Testis (tissue), 2 donors: ENCODE measurements at regions not wholly inside any gene's neighbourhood (a gene's known extent, or its start where the extent isn't known, plus 50 kb on each side); places are given as distances from the start of the nearest gene placed in this dataset.

Source experiments
- DNase-seq: peaks from one replicate; pipeline ENCODE4 v3.0.0-alpha.2; 2019
- H3K27ac ChIP-seq, 2 donors: fragments of 200-600 bp; sonication (generic); one replicate each; pipeline ENCODE4 v1.5.1; 2019
- H3K27me3 ChIP-seq: fragments of 200-600 bp; sonication (generic); one replicate; pipeline ENCODE4 v1.5.1; 2019
- H3K36me3 ChIP-seq: fragments of 200-600 bp; sonication (generic); one replicate; pipeline ENCODE4 v1.5.1; 2017; ENCODE audit warnings: low read depth; ENCODE audit errors: missing control alignments
- H3K4me1 ChIP-seq: fragments of 200-600 bp; sonication (generic); one replicate; pipeline ENCODE4 v1.5.1; 2019
- H3K4me3 ChIP-seq, 2 donors: fragments of 200-600 bp; sonication (generic); one replicate each; pipeline ENCODE4 v1.5.1; 2017 to 2019
- H3K9me3 ChIP-seq: fragments of 200-600 bp; sonication (generic); one replicate; pipeline ENCODE4 v1.5.1; 2017
- POLR2A ChIP-seq: fragments of 450-650 bp; IDR thresholded peaks from one replicate; pipeline ENCODE4 v1.6.1; 2017; ENCODE audit warnings: antibody characterized with exemption, mild to moderate bottlenecking, moderate library complexity
- WGBS, 2 donors: methylation state at CpG; one replicate each; pipeline ENCODE4 v1.1.5; 2018; 5-methylcytosine and 5-hydroxymethylcytosine counted together
- intact Hi-C: fragments of 100-400 bp; cut with DNase I; formaldehyde crosslinking; loops from one replicate; pipeline ENCODE4 v1.15.1; 2023; ENCODE audit warnings: low total_unique reads
- TF ChIP-seq, protein P1 (sequence below), 3 experiments: fragments of 450-650 bp in 2 of 3; fragments of 200-600 bp in 1 of 3; sonication (generic) in 1 of 3; IDR thresholded peaks; one replicate each; pipeline ENCODE4 v1.5.1; 2016 to 2019; ENCODE audit warnings: antibody characterized with exemption in 3 of 3, mild to moderate bottlenecking in 2 of 3, moderate library complexity in 1 of 3

DNA sequence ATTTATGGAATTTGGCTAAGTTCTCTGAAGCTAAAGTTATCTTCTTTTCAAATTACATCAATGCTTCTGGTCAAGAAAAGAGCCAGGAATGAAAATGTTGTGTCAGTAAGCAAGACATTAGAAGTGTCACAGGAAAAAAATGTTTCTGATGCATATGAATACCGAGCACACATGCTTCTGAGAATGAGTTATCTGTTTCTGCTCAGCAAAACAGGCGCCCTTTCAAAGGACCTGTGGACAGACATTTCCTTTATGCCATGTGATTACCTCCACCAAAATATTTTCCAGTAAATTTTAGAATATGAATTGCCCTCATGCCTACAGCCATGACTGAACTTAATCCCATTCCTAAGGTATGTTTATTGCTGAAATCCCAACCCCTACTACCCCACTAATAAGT, 55.4 kb upstream of the RNF180 start:
- TF ChIP-seq, protein P1, sequence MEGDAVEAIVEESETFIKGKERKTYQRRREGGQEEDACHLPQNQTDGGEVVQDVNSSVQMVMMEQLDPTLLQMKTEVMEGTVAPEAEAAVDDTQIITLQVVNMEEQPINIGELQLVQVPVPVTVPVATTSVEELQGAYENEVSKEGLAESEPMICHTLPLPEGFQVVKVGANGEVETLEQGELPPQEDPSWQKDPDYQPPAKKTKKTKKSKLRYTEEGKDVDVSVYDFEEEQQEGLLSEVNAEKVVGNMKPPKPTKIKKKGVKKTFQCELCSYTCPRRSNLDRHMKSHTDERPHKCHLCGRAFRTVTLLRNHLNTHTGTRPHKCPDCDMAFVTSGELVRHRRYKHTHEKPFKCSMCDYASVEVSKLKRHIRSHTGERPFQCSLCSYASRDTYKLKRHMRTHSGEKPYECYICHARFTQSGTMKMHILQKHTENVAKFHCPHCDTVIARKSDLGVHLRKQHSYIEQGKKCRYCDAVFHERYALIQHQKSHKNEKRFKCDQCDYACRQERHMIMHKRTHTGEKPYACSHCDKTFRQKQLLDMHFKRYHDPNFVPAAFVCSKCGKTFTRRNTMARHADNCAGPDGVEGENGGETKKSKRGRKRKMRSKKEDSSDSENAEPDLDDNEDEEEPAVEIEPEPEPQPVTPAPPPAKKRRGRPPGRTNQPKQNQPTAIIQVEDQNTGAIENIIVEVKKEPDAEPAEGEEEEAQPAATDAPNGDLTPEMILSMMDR (IDR thresholded peaks at IDR 0.05), result no peak
- no peak for TF ChIP-seq POLR2A
- no peak for DNase-seq
- Histone ChIP-seq H3K27ac (no peak overlapping the region), H3K27me3 (no peaks in the 10 kb centered on the region), H3K4me3 (no peak overlapping the region), H3K36me3 (no peaks in the 10 kb centered on the region), H3K4me1 (no peaks in the 10 kb centered on the region), H3K9me3 (no peaks in the 10 kb centered on the region)
- 68 to 83% methylated on average over 2 of the region's 2 CpGs for WGBS, 2 donors
- intact Hi-C loops, result no loop called here

DNA sequence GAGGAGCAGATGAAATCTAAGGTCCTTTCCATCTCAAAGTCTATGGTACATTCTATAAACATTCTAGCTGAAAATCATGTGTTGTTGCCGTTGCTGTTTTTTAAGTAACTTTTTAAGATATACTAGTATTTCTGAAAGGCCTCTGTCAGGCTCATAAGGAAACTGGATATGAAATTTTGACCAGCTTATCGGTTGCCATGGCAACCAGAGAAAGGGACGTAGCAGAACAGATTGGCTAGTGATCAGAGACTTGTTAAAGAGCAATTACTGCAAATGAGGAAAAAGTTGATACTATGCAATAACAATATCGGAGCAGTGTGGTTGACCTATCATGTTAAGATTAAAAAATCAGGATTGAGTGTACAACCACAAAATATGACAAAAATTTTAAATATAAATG, 57.0 kb upstream of the RNF180 start:
- H3K27ac ChIP-seq, result no peak overlapping the region
- H3K36me3 ChIP-seq, result no peaks in the 10 kb centered on the region
- H3K4me1 ChIP-seq, result no peaks in the 10 kb centered on the region
- H3K4me3 ChIP-seq, result no peak overlapping the region
- TF ChIP-seq, protein P1 (IDR thresholded peaks at IDR 0.05), result no peak
- TF ChIP-seq POLR2A, result no peak
- H3K27me3 ChIP-seq, result no peaks in the 10 kb centered on the region
- intact Hi-C loops, result no loop called here
- WGBS, 2 donors, result 70 to 73% methylated on average over 4 of the region's 4 CpGs
- H3K9me3 ChIP-seq, result no peaks in the 10 kb centered on the region
- DNase-seq, result no peak

DNA sequence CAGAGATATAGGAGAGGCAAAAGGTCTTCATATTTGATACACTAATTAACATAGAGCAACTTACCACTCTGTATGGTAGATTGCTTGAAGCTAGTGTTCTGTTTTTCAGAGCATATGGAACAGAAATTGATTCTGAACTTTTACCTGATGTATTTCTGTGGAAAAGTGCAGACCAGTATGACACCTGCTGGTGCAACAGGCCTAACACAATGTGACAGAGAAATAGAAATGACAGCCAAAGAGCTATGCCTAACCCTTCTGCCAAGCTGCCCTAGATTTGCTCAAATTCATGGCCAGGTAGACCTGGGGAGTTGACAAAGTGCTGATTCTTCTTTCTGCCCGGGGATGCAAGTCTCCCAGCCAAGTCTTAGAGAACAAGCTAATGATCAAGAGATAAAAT, 65.4 kb upstream of the RNF180 start:
- Histone ChIP-seq H3K36me3 (no peaks in the 10 kb centered on the region), H3K4me3 (no peak overlapping the region), H3K27me3 (no peaks in the 10 kb centered on the region), H3K4me1 (no peaks in the 10 kb centered on the region), H3K9me3 (no peaks in the 10 kb centered on the region), H3K27ac (no peak overlapping the region)
- 19 to 62% methylated on average over 1 of the region's 1 CpG for WGBS, 2 donors
- TF ChIP-seq, protein P1 (IDR thresholded peaks at IDR 0.05), result no peak
- TF ChIP-seq POLR2A, result no peak
- DNase-seq, result no peak
- intact Hi-C loops, result no loop called here

DNA sequence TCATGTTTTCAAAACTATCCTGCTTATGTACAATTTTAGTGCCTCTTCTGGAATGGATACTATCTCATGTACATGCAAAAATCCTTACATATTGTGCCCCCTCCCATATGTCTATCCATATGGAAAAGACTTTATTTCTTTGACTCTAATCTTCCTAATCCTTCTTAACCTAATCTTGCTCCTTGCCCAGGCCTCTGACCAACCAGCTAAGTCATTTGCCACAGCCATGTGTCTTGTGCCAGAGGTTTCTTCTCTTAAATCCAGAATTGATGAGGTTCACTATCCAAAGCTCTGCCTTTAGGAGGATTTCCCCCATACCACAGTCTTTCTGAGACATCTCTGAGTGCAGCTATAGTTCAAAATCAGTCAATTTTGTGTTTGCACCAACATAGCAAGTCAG, 68.9 kb upstream of the RNF180 start:
- intact Hi-C loops, result no loop called here
- no peak overlapping the region for H3K4me3 ChIP-seq
- no peak overlapping the region for H3K27ac ChIP-seq
- H3K4me1 ChIP-seq, result no peaks in the 10 kb centered on the region
- TF ChIP-seq, protein P1 (IDR thresholded peaks at IDR 0.05), result no peak
- no peak for TF ChIP-seq POLR2A
- no peaks in the 10 kb centered on the region for H3K9me3 ChIP-seq
- H3K27me3 ChIP-seq, result no peaks in the 10 kb centered on the region
- H3K36me3 ChIP-seq, result no peaks in the 10 kb centered on the region
- DNase-seq, result no peak

DNA sequence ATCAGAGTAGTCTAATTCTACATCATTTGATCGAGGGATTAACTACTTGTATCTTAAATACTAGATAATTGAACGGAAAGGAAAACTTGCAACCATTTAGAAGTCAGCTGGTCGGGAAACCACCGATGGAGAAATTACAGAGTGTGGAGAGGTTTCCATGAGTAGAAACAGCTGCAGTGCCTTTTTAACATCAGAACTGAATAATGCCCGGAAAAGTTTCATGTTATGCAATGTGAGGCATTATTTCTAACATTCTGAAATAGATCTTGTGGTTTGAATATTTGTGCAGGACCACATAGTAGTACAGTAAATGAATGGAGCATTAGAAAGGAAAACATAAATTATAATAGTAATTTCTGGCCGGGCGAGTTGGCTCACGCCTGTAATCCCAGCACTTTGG, 88.1 kb upstream of the RNF180 start:
- H3K36me3 ChIP-seq, result no peaks in the 10 kb centered on the region
- intact Hi-C loops, result no loop called here
- TF ChIP-seq, protein P1 (IDR thresholded peaks at IDR 0.05), result no peak
- no peak for TF ChIP-seq POLR2A
- H3K27ac ChIP-seq, result no peak overlapping the region
- peak overlapping the region in 1 of 2 donors; percentile 10 for H3K4me3 ChIP-seq
- H3K4me1 ChIP-seq, result no peaks in the 10 kb centered on the region
- no peaks in the 10 kb centered on the region for H3K27me3 ChIP-seq
- DNase-seq, result no peak
- H3K9me3 ChIP-seq, result no peaks in the 10 kb centered on the region
- WGBS, 2 donors, result 52 to 70% methylated on average over 8 of the region's 8 CpGs
